SU-DHL-6 (cell line): ENCODE measurements at regions not wholly inside any gene's neighbourhood (a gene's known extent, or its start where the extent isn't known, plus 50 kb on each side); places are given as distances from the start of the nearest gene placed in this dataset.
A peak's percentile ranks its signal among the peaks of the same experiment; 100 is the strongest.

Source experiments
- H2AFZ ChIP-seq: fragments of 200-600 bp; sonication (generic); 2 replicates; pipeline ENCODE4 v1.6.1; 2014; ENCODE audit warnings: low read depth, mild to moderate bottlenecking, moderate library complexity, mixed read lengths, antibody characterized with exemption, low read length; ENCODE audit not compliant: severe bottlenecking
- H3F3A ChIP-seq: fragments of 200-600 bp; shearing (Covaris generic); 2 replicates; pipeline ENCODE4 v1.6.0; 2016; ENCODE audit warnings: antibody characterized with exemption, mild to moderate bottlenecking; ENCODE audit not compliant: insufficient read depth
- H3K27ac ChIP-seq: fragments of 200-600 bp; sonication (generic); 2 replicates; pipeline ENCODE4 v1.5.1; 2016; ENCODE audit warnings: low read depth, mild to moderate bottlenecking, low read length, moderate library complexity, mixed read lengths
- H3K27me3 ChIP-seq: fragments of 200-600 bp; sonication (generic), shearing (Covaris generic); 2 replicates; pipeline ENCODE4 v1.6.0; 2014; ENCODE audit warnings: mild to moderate bottlenecking, low read length
- H3K36me3 ChIP-seq: fragments of 200-600 bp; sonication (generic); 2 replicates; pipeline ENCODE4 v1.6.1; 2014; ENCODE audit warnings: mild to moderate bottlenecking, low read length, mixed read lengths
- H3K4me2 ChIP-seq: fragments of 300-600, 200-600 bp; shearing (Covaris generic), sonication (generic); 2 replicates; pipeline ENCODE4 v1.6.0; 2014; ENCODE audit warnings: low read length, low read depth, mild to moderate bottlenecking; ENCODE audit not compliant: poor library complexity, severe bottlenecking
- H3K4me3 ChIP-seq: fragments of 200-600 bp; sonication (generic); 2 replicates; pipeline ENCODE4 v1.5.1; 2014; ENCODE audit warnings: antibody characterized with exemption, low read length, mild to moderate bottlenecking, mixed read lengths; ENCODE audit not compliant: insufficient read depth, poor library complexity, severe bottlenecking
- H3K79me2 ChIP-seq: fragments of 200-600 bp; sonication (generic); 2 replicates; pipeline ENCODE4 v1.6.1; 2014; ENCODE audit warnings: mild to moderate bottlenecking, low read length, moderate library complexity; ENCODE audit not compliant: insufficient read depth
- H3K9ac ChIP-seq: fragments of 200-600 bp; sonication (generic); 2 replicates; pipeline ENCODE4 v1.7.0; 2014; ENCODE audit warnings: mild to moderate bottlenecking, low read length
- H3K9me2 ChIP-seq: fragments of 200-600 bp; sonication (generic); replicated peaks from 2 replicates; pipeline ENCODE4 v1.6.1; 2014; ENCODE audit warnings: low read length; ENCODE audit not compliant: insufficient read depth
- H3K9me3 ChIP-seq: fragments of 200-600 bp; sonication (generic); 2 replicates; pipeline ENCODE4 v1.6.1; 2014; ENCODE audit warnings: low read length, mixed read lengths; ENCODE audit not compliant: insufficient read depth
- H4K20me1 ChIP-seq: fragments of 200-600 bp; sonication (generic); 2 replicates; pipeline ENCODE4 v1.6.1; 2014; ENCODE audit warnings: low read depth, mild to moderate bottlenecking, antibody characterized with exemption, low read length, moderate library complexity, mixed read lengths
- CTCF ChIP-seq: fragments of 200-600 bp; sonication (generic); IDR thresholded peaks from one replicate; pipeline ENCODE4 v1.5.1; 2017; ENCODE audit warnings: antibody characterized with exemption, mild to moderate bottlenecking, low read length, moderate library complexity; ENCODE audit not compliant: insufficient read depth, poor library complexity, severe bottlenecking
- EZH2phosphoT487 ChIP-seq: fragments of 200-600 bp; sonication (generic), shearing (Covaris generic); conservative IDR thresholded peaks from 2 replicates; pipeline ENCODE4 v1.6.1; 2018; ENCODE audit warnings: mild to moderate bottlenecking, antibody characterized with exemption, low read length, moderate library complexity, mixed read lengths

DNA sequence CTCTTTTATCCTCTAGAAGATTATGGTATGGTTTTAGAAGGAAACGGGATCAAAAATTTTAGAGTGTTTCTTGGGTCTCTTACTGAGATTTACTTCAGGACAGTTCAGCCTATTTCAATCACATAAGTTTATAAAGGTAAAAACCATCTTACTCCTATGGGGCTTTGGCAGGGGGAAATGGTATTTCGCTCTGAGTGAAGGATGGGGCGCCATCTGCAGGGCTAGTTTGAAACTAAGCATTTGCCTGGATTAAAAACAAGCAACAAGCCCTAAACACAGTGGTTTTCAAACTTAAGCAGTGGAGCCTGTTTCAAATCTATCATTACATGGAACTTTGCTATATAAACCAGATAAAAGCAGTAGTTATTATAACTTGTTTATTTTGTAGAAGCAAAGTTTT is 361.5 kb upstream of the FMR1 start:
- no peak overlapping the region for H3K9ac ChIP-seq
- H4K20me1 ChIP-seq, result no peaks in the 10 kb centered on the region
- H3K4me3 ChIP-seq, result no peak overlapping the region
- no peak overlapping the region for H2AFZ ChIP-seq
- H3K9me2 ChIP-seq, result no peaks in the 10 kb centered on the region
- no peaks in the 10 kb centered on the region for H3K36me3 ChIP-seq
- H3F3A ChIP-seq, result no peaks in the 10 kb centered on the region
- no peak for TF ChIP-seq EZH2phosphoT487
- TF ChIP-seq CTCF, result peak; percentile 13
- no peaks in the 10 kb centered on the region for H3K79me2 ChIP-seq
- no peak overlapping the region for H3K4me2 ChIP-seq
- H3K9me3 ChIP-seq, result no peaks in the 10 kb centered on the region
- H3K27me3 ChIP-seq, result no peaks in the 10 kb centered on the region
- H3K27ac ChIP-seq, result no peak overlapping the region

- no peak overlapping the region for H3K4me3 ChIP-seq
- no peaks in the 10 kb centered on the region for H3K36me3 ChIP-seq
- no peaks in the 10 kb centered on the region for H3F3A ChIP-seq
- H3K9me3 ChIP-seq, result no peaks in the 10 kb centered on the region
- TF ChIP-seq EZH2phosphoT487, result no peak
- TF ChIP-seq CTCF, result no peak
- H3K79me2 ChIP-seq, result no peaks in the 10 kb centered on the region
- no peaks in the 10 kb centered on the region for H3K27me3 ChIP-seq
- no peak overlapping the region for H3K4me2 ChIP-seq
- no peak overlapping the region for H2AFZ ChIP-seq
- H3K9me2 ChIP-seq, result no peaks in the 10 kb centered on the region
- no peak overlapping the region for H3K27ac ChIP-seq
- H3K9ac ChIP-seq, result no peak overlapping the region
- no peaks in the 10 kb centered on the region for H4K20me1 ChIP-seq
These were observed 352.5 kb upstream of the FMR1 start for GRCh38 chrX:147559191-147559590.

GRCh38 chrX:147565237-147565636 is 346.5 kb upstream of the FMR1 start:
- no peak overlapping the region for H2AFZ ChIP-seq
- H3K27me3 ChIP-seq, result no peaks in the 10 kb centered on the region
- no peaks in the 10 kb centered on the region for H3K9me3 ChIP-seq
- H3F3A ChIP-seq, result no peaks in the 10 kb centered on the region
- no peak overlapping the region for H3K4me3 ChIP-seq
- TF ChIP-seq EZH2phosphoT487 (no peak), CTCF (no peak)
- H3K36me3 ChIP-seq, result no peaks in the 10 kb centered on the region
- H3K9ac ChIP-seq, result no peak overlapping the region
- H3K27ac ChIP-seq, result no peak overlapping the region
- H3K79me2 ChIP-seq, result no peaks in the 10 kb centered on the region
- no peak overlapping the region for H3K4me2 ChIP-seq
- no peaks in the 10 kb centered on the region for H4K20me1 ChIP-seq
- H3K9me2 ChIP-seq, result no peaks in the 10 kb centered on the region

GRCh38 chrX:147570483-147570882 is 341.2 kb upstream of the FMR1 start:
- Histone ChIP-seq H3K27me3 (no peaks in the 10 kb centered on the region), H3K4me3 (no peak overlapping the region), H3K79me2 (no peaks in the 10 kb centered on the region), H3K9me3 (no peaks in the 10 kb centered on the region), H3K36me3 (no peaks in the 10 kb centered on the region), H3K4me2 (no peak overlapping the region), H3K9ac (no peak overlapping the region), H3K9me2 (no peaks in the 10 kb centered on the region), H4K20me1 (no peaks in the 10 kb centered on the region), H3K27ac (no peak overlapping the region), H2AFZ (no peak overlapping the region), H3F3A (no peaks in the 10 kb centered on the region)
- TF ChIP-seq EZH2phosphoT487, result no peak
- no peak for TF ChIP-seq CTCF
